ENCODE measurements at regions not wholly inside any gene's neighbourhood (a gene's known extent, or its start where the extent isn't known, plus 50 kb on each side); places are given as distances from the start of the nearest gene placed in this dataset.

GRCh38 chr13:47008318-47008717 lies 111.5 kb upstream of the HTR2A start:
- no peak for DNase-seq (ENCODE audit: missing footprints)
- intact Hi-C loops (cut with DNase I) = no loop called here
- no peak for ATAC-seq

GRCh38 chr13:47005756-47006414 lies 109.0 kb upstream of the HTR2A start:
- intact Hi-C loops (cut with DNase I) = no loop called here
- no peak for ATAC-seq
- DNase-seq (ENCODE audit: missing footprints) = no peak

GRCh38 chr13:47004540-47004939 lies 107.7 kb upstream of the HTR2A start:
- intact Hi-C loops (cut with DNase I) = no loop called here
- no peak for ATAC-seq
- no peak for DNase-seq (ENCODE audit: missing footprints)

GRCh38 chr13:47004027-47004426 lies 107.2 kb upstream of the HTR2A start:
- intact Hi-C loops (cut with DNase I) = no loop called here
- DNase-seq (ENCODE audit: missing footprints) (no peak), ATAC-seq (no peak)

GRCh38 chr13:47000165-47000564 lies 103.3 kb upstream of the HTR2A start:
- ATAC-seq (no peak), DNase-seq (ENCODE audit: missing footprints) (no peak)
- intact Hi-C loops (cut with DNase I) = no loop called here

GRCh38 chr13:46996316-46997030 lies 99.6 kb upstream of the HTR2A start:
- no peak for ATAC-seq
- DNase-seq (ENCODE audit: missing footprints) = no peak
- intact Hi-C loops (cut with DNase I) = no loop called here

GRCh38 chr13:46995874-46996273 lies 99.0 kb upstream of the HTR2A start:
- no peak for DNase-seq (ENCODE audit: missing footprints)
- intact Hi-C loops (cut with DNase I) = no loop called here
- ATAC-seq = no peak

GRCh38 chr13:46994492-46994891 lies 97.6 kb upstream of the HTR2A start:
- intact Hi-C loops (cut with DNase I) = no loop called here
- ATAC-seq (no peak), DNase-seq (ENCODE audit: missing footprints) (no peak)

- intact Hi-C loops (cut with DNase I) = no loop called here
- no peak for DNase-seq (ENCODE audit: missing footprints)
- no peak for ATAC-seq
Observed at GRCh38 chr13:46992383-46992952, 95.6 kb upstream of the HTR2A start.

- DNase-seq (ENCODE audit: missing footprints) (no peak), ATAC-seq (no peak)
- intact Hi-C loops (cut with DNase I) = no loop called here
Observed at GRCh38 chr13:46983881-46984280, 87.0 kb upstream of the HTR2A start.

GRCh38 chr13:46982856-46983582 lies 86.2 kb upstream of the HTR2A start:
- ATAC-seq = no peak
- intact Hi-C loops (cut with DNase I) = no loop called here
- DNase-seq (ENCODE audit: missing footprints) = no peak

GRCh38 chr13:46975173-46975572 lies 78.3 kb upstream of the HTR2A start:
- intact Hi-C loops (cut with DNase I) = loop anchor here (10.0 kb wide), 1 partner anchor 800 kb away; no protein-coding TSS in a partner anchor
- DNase-seq (ENCODE audit: missing footprints) = no peak

GRCh38 chr13:46968450-46968849 lies 71.6 kb upstream of the HTR2A start:
- DNase-seq (ENCODE audit: missing footprints) = no peak
- no peak for ATAC-seq
- intact Hi-C loops (cut with DNase I) = no loop called here

More at GRCh38 chr13:46975173-46975572, 78.3 kb upstream of the HTR2A start:
- ATAC-seq = no peak

GRCh38 chr13:46964789-46965527 lies 68.1 kb upstream of the HTR2A start:
- no peak for ATAC-seq
- intact Hi-C loops (cut with DNase I) = no loop called here

GRCh38 chr13:46963904-46964303 lies 67.1 kb upstream of the HTR2A start:
- ATAC-seq = no peak
- intact Hi-C loops (cut with DNase I) = no loop called here
- DNase-seq (ENCODE audit: missing footprints) = no peak

More at GRCh38 chr13:46964789-46965527, 68.1 kb upstream of the HTR2A start:
- DNase-seq (ENCODE audit: missing footprints) = no peak

- no peak for DNase-seq (ENCODE audit: missing footprints)
- intact Hi-C loops (cut with DNase I) = no loop called here
Observed at GRCh38 chr13:46962281-46962941, 65.6 kb upstream of the HTR2A start.

GRCh38 chr13:46961719-46962118 lies 64.9 kb upstream of the HTR2A start:
- no peak for DNase-seq (ENCODE audit: missing footprints)
- intact Hi-C loops (cut with DNase I) = no loop called here
- ATAC-seq = no peak

More at GRCh38 chr13:46962281-46962941, 65.6 kb upstream of the HTR2A start:
- ATAC-seq = no peak

GRCh38 chr13:46953941-46954340 lies 57.1 kb upstream of the HTR2A start:
- no peak for DNase-seq (ENCODE audit: missing footprints)
- ATAC-seq = no peak
- intact Hi-C loops (cut with DNase I) = no loop called here
